Vagina (tissue), 2 donors: ENCODE measurements at regions not wholly inside any gene's neighbourhood (a gene's known extent, or its start where the extent isn't known, plus 50 kb on each side); places are given as distances from the start of the nearest gene placed in this dataset.

ENCODE experiments used
- DNase-seq, 2 donors: peaks; one replicate each; pipeline ENCODE4 v3.0.0-alpha.2; 2017; ENCODE audit errors: extremely low spot score in 2 of 2
- H3K27ac ChIP-seq: fragments of 200-600 bp; sonication (generic); one replicate; pipeline ENCODE4 v1.5.1; 2019
- H3K27me3 ChIP-seq: fragments of 200-600 bp; sonication (generic); one replicate; pipeline ENCODE4 v1.5.1; 2019
- H3K36me3 ChIP-seq, 2 donors: fragments of 200-600 bp; sonication (generic); one replicate each; pipeline ENCODE4 v1.5.1; 2017 to 2019
- H3K4me1 ChIP-seq: fragments of 200-600 bp; sonication (generic); one replicate; pipeline ENCODE4 v1.5.1; 2019
- H3K4me3 ChIP-seq, 2 donors: fragments of 200-600 bp; sonication (generic); 1 replicate in 1 of 2; 2 replicates in 1 of 2; pipeline ENCODE4 v1.5.1; 2016 to 2019
- H3K9me3 ChIP-seq: fragments of 200-600 bp; sonication (generic); one replicate; pipeline ENCODE4 v1.5.1; 2019
- POLR2A ChIP-seq, 2 donors: fragments of 450-650 bp; IDR thresholded peaks; one replicate each; pipeline ENCODE4 v1.6.1; 2017; ENCODE audit warnings: antibody characterized with exemption in 2 of 2, mild to moderate bottlenecking in 2 of 2, moderate library complexity in 2 of 2
- POLR2AphosphoS5 ChIP-seq, 2 donors: sonication (generic); formaldehyde crosslinking; IDR thresholded peaks; one replicate each; pipeline ENCODE4 v1.9.0; 2017; ENCODE audit warnings: antibody characterized with exemption in 2 of 2, mild to moderate bottlenecking in 2 of 2, low read depth in 1 of 2; ENCODE audit not compliant: insufficient read depth in 1 of 2
- intact Hi-C: fragments of 100-400 bp; cut with DNase I; formaldehyde crosslinking; loops from one replicate; pipeline ENCODE4 v1.15.1; 2023
- TF ChIP-seq, protein P1 (sequence below), 3 experiments: fragments of 450-650 bp in 2 of 3; fragments of 200-600 bp in 1 of 3; sonication (generic) in 1 of 3; IDR thresholded peaks; one replicate each; pipeline ENCODE4 v1.5.1; 2017 to 2019; ENCODE audit warnings: antibody characterized with exemption in 3 of 3, mild to moderate bottlenecking in 2 of 3, moderate library complexity in 2 of 3

DNA sequence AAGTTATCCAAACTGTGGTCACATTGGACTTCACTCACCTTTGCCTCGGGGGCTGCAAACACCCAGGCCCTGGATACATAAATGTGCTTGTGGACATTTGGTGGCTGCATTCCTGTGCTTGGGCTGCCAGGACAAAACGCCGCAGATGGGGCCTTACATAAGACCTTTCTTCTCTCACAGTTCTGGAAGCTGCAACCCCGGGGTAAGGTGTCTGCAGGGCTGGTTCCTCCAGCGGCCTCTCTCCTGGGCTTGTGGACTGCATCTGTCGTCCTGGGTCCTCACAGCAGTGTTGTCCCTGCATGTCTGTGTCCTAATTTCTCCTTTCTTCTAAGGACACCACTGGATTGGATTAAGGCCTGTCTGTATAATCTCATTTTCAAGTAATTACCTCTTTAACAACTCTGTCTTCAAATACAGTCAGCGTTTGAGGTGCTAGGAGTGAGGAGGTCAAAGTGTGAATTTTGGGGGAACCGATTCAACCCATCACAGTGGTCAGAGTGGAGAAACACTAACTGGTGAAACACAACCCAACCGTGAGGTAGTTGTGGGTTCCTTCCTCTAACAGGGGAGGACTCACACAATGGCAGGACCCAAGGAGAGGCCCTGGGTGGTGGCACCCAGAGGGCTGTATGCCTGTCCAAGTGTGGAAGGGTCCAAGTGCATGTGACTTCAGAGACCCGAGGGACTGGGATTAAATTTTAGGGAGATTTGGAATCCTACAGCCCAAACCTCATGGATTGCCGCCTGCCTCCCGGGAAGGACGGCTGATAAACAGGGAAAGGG lies 415.6 kb downstream of the IRX2 start:
- TF ChIP-seq, protein P1, sequence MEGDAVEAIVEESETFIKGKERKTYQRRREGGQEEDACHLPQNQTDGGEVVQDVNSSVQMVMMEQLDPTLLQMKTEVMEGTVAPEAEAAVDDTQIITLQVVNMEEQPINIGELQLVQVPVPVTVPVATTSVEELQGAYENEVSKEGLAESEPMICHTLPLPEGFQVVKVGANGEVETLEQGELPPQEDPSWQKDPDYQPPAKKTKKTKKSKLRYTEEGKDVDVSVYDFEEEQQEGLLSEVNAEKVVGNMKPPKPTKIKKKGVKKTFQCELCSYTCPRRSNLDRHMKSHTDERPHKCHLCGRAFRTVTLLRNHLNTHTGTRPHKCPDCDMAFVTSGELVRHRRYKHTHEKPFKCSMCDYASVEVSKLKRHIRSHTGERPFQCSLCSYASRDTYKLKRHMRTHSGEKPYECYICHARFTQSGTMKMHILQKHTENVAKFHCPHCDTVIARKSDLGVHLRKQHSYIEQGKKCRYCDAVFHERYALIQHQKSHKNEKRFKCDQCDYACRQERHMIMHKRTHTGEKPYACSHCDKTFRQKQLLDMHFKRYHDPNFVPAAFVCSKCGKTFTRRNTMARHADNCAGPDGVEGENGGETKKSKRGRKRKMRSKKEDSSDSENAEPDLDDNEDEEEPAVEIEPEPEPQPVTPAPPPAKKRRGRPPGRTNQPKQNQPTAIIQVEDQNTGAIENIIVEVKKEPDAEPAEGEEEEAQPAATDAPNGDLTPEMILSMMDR (IDR thresholded peaks at IDR 0.05), result no peak
- Histone ChIP-seq H3K4me1 (no peaks in the 10 kb centered on the region), H3K4me3 (no peak overlapping the region), H3K36me3 (no peaks in the 10 kb centered on the region), H3K9me3 (no peaks in the 10 kb centered on the region), H3K27ac (no peak overlapping the region), H3K27me3 (no peaks in the 10 kb centered on the region)
- no peak for DNase-seq
- intact Hi-C loops, result no loop called here

DNA sequence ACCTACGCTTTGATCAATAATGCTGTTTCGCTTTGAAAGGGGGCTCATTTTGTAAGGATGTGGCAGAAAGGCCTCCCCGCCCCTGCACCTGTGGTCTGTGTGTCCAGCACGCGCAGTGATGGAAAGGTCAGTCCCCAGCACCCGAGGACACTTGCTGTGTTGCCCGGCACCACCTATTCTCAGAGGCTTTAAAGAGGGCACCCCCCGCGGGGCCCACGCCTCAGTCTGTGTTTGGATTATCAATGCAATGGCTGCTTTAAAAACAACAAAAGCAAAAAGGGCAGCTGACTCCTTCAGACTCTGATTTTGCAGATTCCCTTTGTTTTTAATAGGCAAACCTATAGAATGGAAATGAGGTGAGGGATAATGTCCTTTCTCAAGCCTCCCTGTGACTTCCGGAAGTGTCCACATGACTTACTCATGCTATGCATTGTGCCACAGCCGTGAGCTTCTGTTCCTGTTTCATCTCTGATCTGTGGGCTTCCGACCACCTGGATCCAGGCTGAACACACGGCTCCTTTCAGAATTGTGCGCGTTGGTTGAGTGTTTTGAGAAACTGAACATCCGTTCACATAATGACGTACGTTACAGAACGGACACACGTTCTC lies 416.2 kb downstream of the IRX2 start:
- Histone ChIP-seq H3K27me3 (no peaks in the 10 kb centered on the region), H3K36me3 (no peaks in the 10 kb centered on the region), H3K27ac (no peak overlapping the region), H3K4me1 (no peaks in the 10 kb centered on the region), H3K9me3 (no peaks in the 10 kb centered on the region), H3K4me3 (no peak overlapping the region)
- intact Hi-C loops, result no loop called here
- DNase-seq, result no peak
- TF ChIP-seq POLR2AphosphoS5 (IDR thresholded peaks at IDR 0.05; ENCODE audit: insufficient read depth in 1 of 2, low read depth in 1 of 2) (no peak), POLR2A (IDR thresholded peaks at IDR 0.05) (no peak)
- TF ChIP-seq, protein P1 (IDR thresholded peaks at IDR 0.05), result no peak

DNA sequence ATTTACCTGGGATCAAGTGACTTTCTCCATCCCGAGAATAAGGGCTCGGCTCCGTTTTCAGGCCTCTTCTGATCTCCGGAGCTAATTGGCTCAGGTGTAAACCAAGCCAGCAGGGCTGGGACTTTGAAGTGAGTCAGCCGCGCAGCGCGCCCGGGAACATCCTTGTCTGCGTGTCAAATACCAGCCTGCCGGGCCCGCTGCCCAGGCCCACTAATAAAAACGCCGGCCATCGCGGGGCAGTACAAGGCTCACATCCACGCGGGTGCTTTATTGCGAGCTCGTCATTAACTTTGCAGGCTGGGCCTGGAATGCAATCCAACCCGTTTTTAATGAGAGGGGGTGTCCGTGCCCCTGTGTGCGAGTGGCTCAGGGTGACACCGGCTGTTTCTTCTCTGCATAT lies 416.8 kb downstream of the IRX2 start:
- intact Hi-C loops, result no loop called here
- H3K27me3 ChIP-seq, result no peaks in the 10 kb centered on the region

DNA sequence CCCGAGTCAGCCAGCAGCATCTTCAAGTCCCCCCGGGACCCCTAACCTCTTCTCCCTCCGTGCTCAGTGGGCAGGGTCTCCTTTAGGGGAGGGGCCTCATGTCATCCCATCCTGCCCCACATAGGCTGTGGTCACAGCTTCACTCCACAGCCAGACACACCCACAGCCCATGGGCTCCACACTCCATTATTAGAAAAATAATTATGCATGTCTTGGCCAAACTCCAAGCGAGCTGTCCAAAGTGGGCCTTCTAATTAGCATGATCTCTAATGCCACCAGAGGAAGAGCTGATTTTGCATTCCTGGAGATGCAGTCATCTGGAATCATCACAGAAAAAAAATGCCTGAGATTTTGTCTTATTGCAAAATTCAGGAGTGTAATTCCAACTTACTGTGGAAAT lies 418.2 kb downstream of the IRX2 start:
- intact Hi-C loops, result no loop called here
- no peaks in the 10 kb centered on the region for H3K4me1 ChIP-seq
- TF ChIP-seq, protein P1 (IDR thresholded peaks at IDR 0.05), result no peak
- no peak for DNase-seq
- H3K36me3 ChIP-seq, result no peaks in the 10 kb centered on the region
- no peaks in the 10 kb centered on the region for H3K9me3 ChIP-seq
- H3K27ac ChIP-seq, result no peak overlapping the region
- no peak overlapping the region for H3K4me3 ChIP-seq
- no peaks in the 10 kb centered on the region for H3K27me3 ChIP-seq

More for the DNA sequence above, 416.8 kb downstream of the IRX2 start:
- Histone ChIP-seq H3K36me3 (no peaks in the 10 kb centered on the region), H3K4me3 (no peak overlapping the region), H3K4me1 (no peaks in the 10 kb centered on the region), H3K27ac (no peak overlapping the region), H3K9me3 (no peaks in the 10 kb centered on the region)
- no peak for DNase-seq
- no peak for TF ChIP-seq POLR2AphosphoS5 (IDR thresholded peaks at IDR 0.05; ENCODE audit: insufficient read depth in 1 of 2, low read depth in 1 of 2)
- no peak for TF ChIP-seq POLR2A (IDR thresholded peaks at IDR 0.05)
- TF ChIP-seq, protein P1 (IDR thresholded peaks at IDR 0.05), result no peak

DNA sequence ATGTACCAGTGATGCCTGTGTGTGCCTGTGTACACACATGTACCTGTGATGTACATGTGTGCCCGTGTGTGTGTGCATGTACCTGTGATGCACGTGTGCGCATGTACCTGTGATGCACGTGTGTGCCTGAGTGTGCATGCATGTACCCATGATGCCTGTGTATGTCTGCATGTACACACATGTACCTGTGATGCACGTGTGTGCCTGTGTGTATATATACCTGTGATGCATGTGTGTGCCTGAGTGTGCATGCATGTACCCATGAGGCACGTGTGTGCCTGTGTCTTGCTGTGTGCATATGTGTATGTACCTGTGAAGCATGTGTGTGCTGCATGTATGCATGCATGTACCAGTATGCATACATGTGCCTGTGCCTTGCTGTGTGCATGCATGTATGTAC lies 419.0 kb downstream of the IRX2 start:
- DNase-seq, result no peak
- Histone ChIP-seq H3K4me1 (no peaks in the 10 kb centered on the region), H3K4me3 (no peak overlapping the region), H3K27ac (no peak overlapping the region), H3K27me3 (no peaks in the 10 kb centered on the region), H3K36me3 (no peaks in the 10 kb centered on the region), H3K9me3 (no peaks in the 10 kb centered on the region)
- TF ChIP-seq POLR2AphosphoS5 (IDR thresholded peaks at IDR 0.05; ENCODE audit: insufficient read depth in 1 of 2, low read depth in 1 of 2) (no peak), POLR2A (IDR thresholded peaks at IDR 0.05) (no peak)
- TF ChIP-seq, protein P1 (IDR thresholded peaks at IDR 0.05), result no peak
- intact Hi-C loops, result no loop called here
